HL-60 (cell line): ENCODE measurements at regions not wholly inside any gene's neighbourhood (a gene's known extent, or its start where the extent isn't known, plus 50 kb on each side); places are given as distances from the start of the nearest gene placed in this dataset.

Experiments used
- SPI1 ChIP-seq: IDR thresholded peaks from 2 replicates; pipeline ENCODE4 v1.6.1; 2012; ENCODE audit warnings: low read depth, mild to moderate bottlenecking, borderline replicate concordance
- TF ChIP-seq, protein P1 (sequence below): IDR thresholded peaks from one replicate; pipeline ENCODE4 v1.5.1; 2011; ENCODE audit warnings: low read length, control low read depth, inconsistent platforms; ENCODE audit not compliant: insufficient read depth
- TF ChIP-seq, protein P2 (sequence below): IDR thresholded peaks from 2 replicates; pipeline ENCODE4 v1.6.1; 2012; ENCODE audit warnings: low read depth; ENCODE audit not compliant: insufficient replicate concordance

DNA sequence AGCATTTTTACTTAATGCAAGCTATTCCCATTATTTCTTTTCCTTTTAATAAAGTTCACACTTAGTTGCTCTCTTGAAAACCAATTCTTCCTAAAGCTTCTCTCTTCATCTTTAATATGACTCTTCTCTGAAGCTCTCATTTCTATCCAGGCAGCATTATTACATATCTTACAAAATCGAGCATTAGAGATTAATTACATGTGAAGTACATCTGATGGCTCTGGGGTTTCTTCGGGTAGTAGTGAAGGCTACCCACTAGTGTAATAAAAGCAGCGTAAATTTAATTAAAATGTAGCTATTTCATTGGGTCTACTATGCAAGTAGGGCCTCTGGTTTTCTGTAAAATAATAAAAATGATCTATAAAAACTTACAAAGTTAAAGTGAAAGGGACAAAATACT lies 513.6 kb upstream of the DPH6 start:
- TF ChIP-seq, protein P1, sequence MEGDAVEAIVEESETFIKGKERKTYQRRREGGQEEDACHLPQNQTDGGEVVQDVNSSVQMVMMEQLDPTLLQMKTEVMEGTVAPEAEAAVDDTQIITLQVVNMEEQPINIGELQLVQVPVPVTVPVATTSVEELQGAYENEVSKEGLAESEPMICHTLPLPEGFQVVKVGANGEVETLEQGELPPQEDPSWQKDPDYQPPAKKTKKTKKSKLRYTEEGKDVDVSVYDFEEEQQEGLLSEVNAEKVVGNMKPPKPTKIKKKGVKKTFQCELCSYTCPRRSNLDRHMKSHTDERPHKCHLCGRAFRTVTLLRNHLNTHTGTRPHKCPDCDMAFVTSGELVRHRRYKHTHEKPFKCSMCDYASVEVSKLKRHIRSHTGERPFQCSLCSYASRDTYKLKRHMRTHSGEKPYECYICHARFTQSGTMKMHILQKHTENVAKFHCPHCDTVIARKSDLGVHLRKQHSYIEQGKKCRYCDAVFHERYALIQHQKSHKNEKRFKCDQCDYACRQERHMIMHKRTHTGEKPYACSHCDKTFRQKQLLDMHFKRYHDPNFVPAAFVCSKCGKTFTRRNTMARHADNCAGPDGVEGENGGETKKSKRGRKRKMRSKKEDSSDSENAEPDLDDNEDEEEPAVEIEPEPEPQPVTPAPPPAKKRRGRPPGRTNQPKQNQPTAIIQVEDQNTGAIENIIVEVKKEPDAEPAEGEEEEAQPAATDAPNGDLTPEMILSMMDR = no peak
- TF ChIP-seq, protein P2, sequence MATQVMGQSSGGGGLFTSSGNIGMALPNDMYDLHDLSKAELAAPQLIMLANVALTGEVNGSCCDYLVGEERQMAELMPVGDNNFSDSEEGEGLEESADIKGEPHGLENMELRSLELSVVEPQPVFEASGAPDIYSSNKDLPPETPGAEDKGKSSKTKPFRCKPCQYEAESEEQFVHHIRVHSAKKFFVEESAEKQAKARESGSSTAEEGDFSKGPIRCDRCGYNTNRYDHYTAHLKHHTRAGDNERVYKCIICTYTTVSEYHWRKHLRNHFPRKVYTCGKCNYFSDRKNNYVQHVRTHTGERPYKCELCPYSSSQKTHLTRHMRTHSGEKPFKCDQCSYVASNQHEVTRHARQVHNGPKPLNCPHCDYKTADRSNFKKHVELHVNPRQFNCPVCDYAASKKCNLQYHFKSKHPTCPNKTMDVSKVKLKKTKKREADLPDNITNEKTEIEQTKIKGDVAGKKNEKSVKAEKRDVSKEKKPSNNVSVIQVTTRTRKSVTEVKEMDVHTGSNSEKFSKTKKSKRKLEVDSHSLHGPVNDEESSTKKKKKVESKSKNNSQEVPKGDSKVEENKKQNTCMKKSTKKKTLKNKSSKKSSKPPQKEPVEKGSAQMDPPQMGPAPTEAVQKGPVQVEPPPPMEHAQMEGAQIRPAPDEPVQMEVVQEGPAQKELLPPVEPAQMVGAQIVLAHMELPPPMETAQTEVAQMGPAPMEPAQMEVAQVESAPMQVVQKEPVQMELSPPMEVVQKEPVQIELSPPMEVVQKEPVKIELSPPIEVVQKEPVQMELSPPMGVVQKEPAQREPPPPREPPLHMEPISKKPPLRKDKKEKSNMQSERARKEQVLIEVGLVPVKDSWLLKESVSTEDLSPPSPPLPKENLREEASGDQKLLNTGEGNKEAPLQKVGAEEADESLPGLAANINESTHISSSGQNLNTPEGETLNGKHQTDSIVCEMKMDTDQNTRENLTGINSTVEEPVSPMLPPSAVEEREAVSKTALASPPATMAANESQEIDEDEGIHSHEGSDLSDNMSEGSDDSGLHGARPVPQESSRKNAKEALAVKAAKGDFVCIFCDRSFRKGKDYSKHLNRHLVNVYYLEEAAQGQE = no peak
- no peak for TF ChIP-seq SPI1
